ENCODE measurements at regions not wholly inside any gene's neighbourhood (a gene's known extent, or its start where the extent isn't known, plus 50 kb on each side); places are given as distances from the start of the nearest gene placed in this dataset.

GRCh38 chr5:145210020-145210419 is 625.1 kb downstream of the PRELID2 start:
- no peak for ATAC-seq
- TF ChIP-seq OSR1 (CRISPR knock-in tag; IDR thresholded peaks at IDR 0.05) (no peak), ZFP30 (CRISPR knock-in tag; IDR thresholded peaks at IDR 0.05) (no peak), ZFP3 (CRISPR knock-in tag; IDR thresholded peaks at IDR 0.05) (no peak), CSDC2 (CRISPR knock-in tag; IDR thresholded peaks at IDR 0.05) (no peak), ZNF70 (CRISPR knock-in tag; IDR thresholded peaks at IDR 0.05) (no peak), BACH2 (CRISPR knock-in tag; IDR thresholded peaks at IDR 0.05; ENCODE audit: borderline replicate concordance) (no peak), TOX (CRISPR knock-in tag; IDR thresholded peaks at IDR 0.05; ENCODE audit: borderline replicate concordance) (no peak), TCF4 (CRISPR knock-in tag; IDR thresholded peaks at IDR 0.05; ENCODE audit: borderline replicate concordance) (no peak), RARB (CRISPR knock-in tag; IDR thresholded peaks at IDR 0.05) (no peak)
- TF ChIP-seq, protein P1, sequence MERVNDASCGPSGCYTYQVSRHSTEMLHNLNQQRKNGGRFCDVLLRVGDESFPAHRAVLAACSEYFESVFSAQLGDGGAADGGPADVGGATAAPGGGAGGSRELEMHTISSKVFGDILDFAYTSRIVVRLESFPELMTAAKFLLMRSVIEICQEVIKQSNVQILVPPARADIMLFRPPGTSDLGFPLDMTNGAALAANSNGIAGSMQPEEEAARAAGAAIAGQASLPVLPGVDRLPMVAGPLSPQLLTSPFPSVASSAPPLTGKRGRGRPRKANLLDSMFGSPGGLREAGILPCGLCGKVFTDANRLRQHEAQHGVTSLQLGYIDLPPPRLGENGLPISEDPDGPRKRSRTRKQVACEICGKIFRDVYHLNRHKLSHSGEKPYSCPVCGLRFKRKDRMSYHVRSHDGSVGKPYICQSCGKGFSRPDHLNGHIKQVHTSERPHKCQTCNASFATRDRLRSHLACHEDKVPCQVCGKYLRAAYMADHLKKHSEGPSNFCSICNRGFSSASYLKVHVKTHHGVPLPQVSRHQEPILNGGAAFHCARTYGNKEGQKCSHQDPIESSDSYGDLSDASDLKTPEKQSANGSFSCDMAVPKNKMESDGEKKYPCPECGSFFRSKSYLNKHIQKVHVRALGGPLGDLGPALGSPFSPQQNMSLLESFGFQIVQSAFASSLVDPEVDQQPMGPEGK (CRISPR knock-in tag; IDR thresholded peaks at IDR 0.05; ENCODE audit: borderline replicate concordance), result no peak
- TF ChIP-seq, protein P2, sequence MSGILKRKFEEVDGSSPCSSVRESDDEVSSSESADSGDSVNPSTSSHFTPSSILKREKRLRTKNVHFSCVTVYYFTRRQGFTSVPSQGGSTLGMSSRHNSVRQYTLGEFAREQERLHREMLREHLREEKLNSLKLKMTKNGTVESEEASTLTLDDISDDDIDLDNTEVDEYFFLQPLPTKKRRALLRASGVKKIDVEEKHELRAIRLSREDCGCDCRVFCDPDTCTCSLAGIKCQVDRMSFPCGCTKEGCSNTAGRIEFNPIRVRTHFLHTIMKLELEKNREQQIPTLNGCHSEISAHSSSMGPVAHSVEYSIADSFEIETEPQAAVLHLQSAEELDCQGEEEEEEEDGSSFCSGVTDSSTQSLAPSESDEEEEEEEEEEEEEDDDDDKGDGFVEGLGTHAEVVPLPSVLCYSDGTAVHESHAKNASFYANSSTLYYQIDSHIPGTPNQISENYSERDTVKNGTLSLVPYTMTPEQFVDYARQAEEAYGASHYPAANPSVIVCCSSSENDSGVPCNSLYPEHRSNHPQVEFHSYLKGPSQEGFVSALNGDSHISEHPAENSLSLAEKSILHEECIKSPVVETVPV (CRISPR knock-in tag; IDR thresholded peaks at IDR 0.05), result no peak
- TF ChIP-seq, protein P3, sequence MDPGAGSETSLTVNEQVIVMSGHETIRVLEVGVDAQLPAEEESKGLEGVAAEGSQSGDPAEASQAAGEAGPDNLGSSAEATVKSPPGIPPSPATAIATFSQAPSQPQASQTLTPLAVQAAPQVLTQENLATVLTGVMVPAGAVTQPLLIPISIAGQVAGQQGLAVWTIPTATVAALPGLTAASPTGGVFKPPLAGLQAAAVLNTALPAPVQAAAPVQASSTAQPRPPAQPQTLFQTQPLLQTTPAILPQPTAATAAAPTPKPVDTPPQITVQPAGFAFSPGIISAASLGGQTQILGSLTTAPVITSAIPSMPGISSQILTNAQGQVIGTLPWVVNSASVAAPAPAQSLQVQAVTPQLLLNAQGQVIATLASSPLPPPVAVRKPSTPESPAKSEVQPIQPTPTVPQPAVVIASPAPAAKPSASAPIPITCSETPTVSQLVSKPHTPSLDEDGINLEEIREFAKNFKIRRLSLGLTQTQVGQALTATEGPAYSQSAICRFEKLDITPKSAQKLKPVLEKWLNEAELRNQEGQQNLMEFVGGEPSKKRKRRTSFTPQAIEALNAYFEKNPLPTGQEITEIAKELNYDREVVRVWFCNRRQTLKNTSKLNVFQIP (CRISPR knock-in tag; IDR thresholded peaks at IDR 0.05; ENCODE audit: borderline replicate concordance, low read depth), result no peak

DNA sequence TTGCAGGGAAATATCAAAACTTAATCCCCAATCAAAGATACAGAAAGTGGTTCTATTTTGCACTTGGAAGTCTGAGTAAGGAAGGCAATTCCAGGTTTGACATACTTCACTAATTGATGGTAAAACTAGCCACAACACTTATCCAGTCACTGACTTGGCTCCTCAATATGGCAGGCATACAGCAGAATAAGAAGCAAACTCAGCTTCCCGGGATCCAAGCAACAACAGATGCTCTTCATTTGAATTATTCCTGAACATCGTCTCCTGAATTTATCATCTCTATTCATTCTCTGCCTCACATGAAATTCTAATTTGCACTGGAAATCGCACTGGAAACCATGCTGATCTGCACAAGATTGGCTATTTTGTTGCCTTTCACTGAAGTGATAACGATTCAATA is 629.6 kb downstream of the PRELID2 start:
- no peak for ATAC-seq
- TF ChIP-seq GLIS3 (CRISPR knock-in tag; IDR thresholded peaks at IDR 0.05) (no peak), ARNTL (CRISPR knock-in tag; IDR thresholded peaks at IDR 0.05; ENCODE audit: borderline replicate concordance, low read depth) (no peak), PPARA (CRISPR knock-in tag; IDR thresholded peaks at IDR 0.05; ENCODE audit: borderline replicate concordance) (no peak), SNAI2 (CRISPR knock-in tag; IDR thresholded peaks at IDR 0.05) (no peak), ZNF70 (CRISPR knock-in tag; IDR thresholded peaks at IDR 0.05) (no peak), OSR1 (CRISPR knock-in tag; IDR thresholded peaks at IDR 0.05) (no peak), ZNF565 (CRISPR knock-in tag; conservative IDR thresholded peaks at IDR 0.05; ENCODE audit: low read depth) (no peak), ISL1 (CRISPR knock-in tag; IDR thresholded peaks at IDR 0.05) (no peak), CSDC2 (CRISPR knock-in tag; IDR thresholded peaks at IDR 0.05) (no peak), ZFP30 (CRISPR knock-in tag; IDR thresholded peaks at IDR 0.05) (no peak), ESRRG (CRISPR knock-in tag; IDR thresholded peaks at IDR 0.05) (no peak), TOX (CRISPR knock-in tag; IDR thresholded peaks at IDR 0.05; ENCODE audit: borderline replicate concordance) (no peak), TCF4 (CRISPR knock-in tag; IDR thresholded peaks at IDR 0.05; ENCODE audit: borderline replicate concordance) (no peak)
- TF ChIP-seq, protein P4, sequence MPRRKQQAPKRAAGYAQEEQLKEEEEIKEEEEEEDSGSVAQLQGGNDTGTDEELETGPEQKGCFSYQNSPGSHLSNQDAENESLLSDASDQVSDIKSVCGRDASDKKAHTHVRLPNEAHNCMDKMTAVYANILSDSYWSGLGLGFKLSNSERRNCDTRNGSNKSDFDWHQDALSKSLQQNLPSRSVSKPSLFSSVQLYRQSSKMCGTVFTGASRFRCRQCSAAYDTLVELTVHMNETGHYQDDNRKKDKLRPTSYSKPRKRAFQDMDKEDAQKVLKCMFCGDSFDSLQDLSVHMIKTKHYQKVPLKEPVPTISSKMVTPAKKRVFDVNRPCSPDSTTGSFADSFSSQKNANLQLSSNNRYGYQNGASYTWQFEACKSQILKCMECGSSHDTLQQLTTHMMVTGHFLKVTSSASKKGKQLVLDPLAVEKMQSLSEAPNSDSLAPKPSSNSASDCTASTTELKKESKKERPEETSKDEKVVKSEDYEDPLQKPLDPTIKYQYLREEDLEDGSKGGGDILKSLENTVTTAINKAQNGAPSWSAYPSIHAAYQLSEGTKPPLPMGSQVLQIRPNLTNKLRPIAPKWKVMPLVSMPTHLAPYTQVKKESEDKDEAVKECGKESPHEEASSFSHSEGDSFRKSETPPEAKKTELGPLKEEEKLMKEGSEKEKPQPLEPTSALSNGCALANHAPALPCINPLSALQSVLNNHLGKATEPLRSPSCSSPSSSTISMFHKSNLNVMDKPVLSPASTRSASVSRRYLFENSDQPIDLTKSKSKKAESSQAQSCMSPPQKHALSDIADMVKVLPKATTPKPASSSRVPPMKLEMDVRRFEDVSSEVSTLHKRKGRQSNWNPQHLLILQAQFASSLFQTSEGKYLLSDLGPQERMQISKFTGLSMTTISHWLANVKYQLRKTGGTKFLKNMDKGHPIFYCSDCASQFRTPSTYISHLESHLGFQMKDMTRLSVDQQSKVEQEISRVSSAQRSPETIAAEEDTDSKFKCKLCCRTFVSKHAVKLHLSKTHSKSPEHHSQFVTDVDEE (CRISPR knock-in tag; IDR thresholded peaks at IDR 0.05), result no peak

GRCh38 chr5:145204743-145205142 is 630.4 kb downstream of the PRELID2 start:
- ATAC-seq, result no peak
- TF ChIP-seq, protein P4 (CRISPR knock-in tag; IDR thresholded peaks at IDR 0.05), result no peak
- TF ChIP-seq ZFP3 (CRISPR knock-in tag; IDR thresholded peaks at IDR 0.05), result no peak
- no peak for TF ChIP-seq PPARA (CRISPR knock-in tag; IDR thresholded peaks at IDR 0.05; ENCODE audit: borderline replicate concordance)
- TF ChIP-seq, protein P3 (CRISPR knock-in tag; IDR thresholded peaks at IDR 0.05; ENCODE audit: borderline replicate concordance, low read depth), result no peak
- no peak for TF ChIP-seq SNAI2 (CRISPR knock-in tag; IDR thresholded peaks at IDR 0.05)
- TF ChIP-seq ZNF8 (CRISPR knock-in tag; IDR thresholded peaks at IDR 0.05), result no peak
- no peak for TF ChIP-seq ISL1 (CRISPR knock-in tag; IDR thresholded peaks at IDR 0.05)
- TF ChIP-seq, protein P5, sequence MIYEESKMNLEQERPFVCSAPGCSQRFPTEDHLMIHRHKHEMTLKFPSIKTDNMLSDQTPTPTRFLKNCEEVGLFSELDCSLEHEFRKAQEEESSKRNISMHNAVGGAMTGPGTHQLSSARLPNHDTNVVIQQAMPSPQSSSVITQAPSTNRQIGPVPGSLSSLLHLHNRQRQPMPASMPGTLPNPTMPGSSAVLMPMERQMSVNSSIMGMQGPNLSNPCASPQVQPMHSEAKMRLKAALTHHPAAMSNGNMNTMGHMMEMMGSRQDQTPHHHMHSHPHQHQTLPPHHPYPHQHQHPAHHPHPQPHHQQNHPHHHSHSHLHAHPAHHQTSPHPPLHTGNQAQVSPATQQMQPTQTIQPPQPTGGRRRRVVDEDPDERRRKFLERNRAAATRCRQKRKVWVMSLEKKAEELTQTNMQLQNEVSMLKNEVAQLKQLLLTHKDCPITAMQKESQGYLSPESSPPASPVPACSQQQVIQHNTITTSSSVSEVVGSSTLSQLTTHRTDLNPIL (CRISPR knock-in tag; IDR thresholded peaks at IDR 0.05; ENCODE audit: low read depth), result no peak
- no peak for TF ChIP-seq ARNTL (CRISPR knock-in tag; IDR thresholded peaks at IDR 0.05; ENCODE audit: borderline replicate concordance, low read depth)
- no peak for TF ChIP-seq TOX (CRISPR knock-in tag; IDR thresholded peaks at IDR 0.05; ENCODE audit: borderline replicate concordance)
- TF ChIP-seq GLIS3 (CRISPR knock-in tag; IDR thresholded peaks at IDR 0.05), result no peak
- no peak for TF ChIP-seq RARB (CRISPR knock-in tag; IDR thresholded peaks at IDR 0.05)
- TF ChIP-seq ZC3H10 (CRISPR knock-in tag; IDR thresholded peaks at IDR 0.05), result no peak
- no peak for TF ChIP-seq OSR1 (CRISPR knock-in tag; IDR thresholded peaks at IDR 0.05)
